ENCODE measurements at regions not wholly inside any gene's neighbourhood (a gene's known extent, or its start where the extent isn't known, plus 50 kb on each side); places are given as distances from the start of the nearest gene placed in this dataset.

GRCh38 chr7:13197501-13197900, 510.1 kb downstream of the ARL4A start:
- POLR2A ChIA-PET = no interaction called here

GRCh38 chr7:13198036-13198435, 510.6 kb downstream of the ARL4A start:
- POLR2A ChIA-PET = no interaction called here
- no peak for DNase-seq (ENCODE audit: extremely low spot score)
- TF ChIP-seq FOXK2 (IDR thresholded peaks at IDR 0.05) (no peak), ELF4 (IDR thresholded peaks at IDR 0.05) (no peak), ARNT (IDR thresholded peaks at IDR 0.05) (no peak), BHLHE40 (IDR thresholded peaks at IDR 0.05; ENCODE audit: borderline replicate concordance) (no peak), HDGF (IDR thresholded peaks at IDR 0.05; ENCODE audit: borderline replicate concordance) (no peak), SUZ12 (IDR thresholded peaks at IDR 0.05) (no peak), TARDBP (IDR thresholded peaks at IDR 0.05) (no peak), NFRKB (IDR thresholded peaks at IDR 0.05) (no peak), SP1 (IDR thresholded peaks at IDR 0.05) (no peak), FOXM1 (IDR thresholded peaks at IDR 0.05; ENCODE audit: borderline replicate concordance) (no peak), L3MBTL2 (conservative IDR thresholded peaks at IDR 0.05) (no peak), LEF1 (IDR thresholded peaks at IDR 0.05; ENCODE audit: borderline replicate concordance) (no peak), CTBP1 (IDR thresholded peaks at IDR 0.05; ENCODE audit: borderline replicate concordance) (no peak), FOXA1 (IDR thresholded peaks at IDR 0.05) (no peak)
- CTCF ChIA-PET = no interaction called here

More at GRCh38 chr7:13197501-13197900, 510.1 kb downstream of the ARL4A start:
- no peak for DNase-seq (ENCODE audit: extremely low spot score)
- TF ChIP-seq ZNF384 (IDR thresholded peaks at IDR 0.05) = no peak
- no peak for TF ChIP-seq TARDBP (IDR thresholded peaks at IDR 0.05)
- TF ChIP-seq ELF4 (IDR thresholded peaks at IDR 0.05) = no peak
- no peak for TF ChIP-seq BHLHE40 (IDR thresholded peaks at IDR 0.05; ENCODE audit: borderline replicate concordance)
- TF ChIP-seq L3MBTL2 (conservative IDR thresholded peaks at IDR 0.05) = no peak
- TF ChIP-seq CTBP1 (IDR thresholded peaks at IDR 0.05; ENCODE audit: borderline replicate concordance) = no peak
- TF ChIP-seq PKNOX1 (IDR thresholded peaks at IDR 0.05) = no peak
- TF ChIP-seq NFRKB (IDR thresholded peaks at IDR 0.05) = no peak
- no peak for TF ChIP-seq SP1 (IDR thresholded peaks at IDR 0.05)
- TF ChIP-seq LEF1 (IDR thresholded peaks at IDR 0.05; ENCODE audit: borderline replicate concordance) = no peak
- no peak for TF ChIP-seq SUZ12 (IDR thresholded peaks at IDR 0.05)
- no peak for TF ChIP-seq ARNT (IDR thresholded peaks at IDR 0.05)
- no peak for TF ChIP-seq FOXM1 (IDR thresholded peaks at IDR 0.05; ENCODE audit: borderline replicate concordance)
- CTCF ChIA-PET = no interaction called here

- ChIA-PET CTCF (no interaction called here), POLR2A (no interaction called here)
- no peak for DNase-seq (ENCODE audit: extremely low spot score)
- no peak for TF ChIP-seq FOXM1 (IDR thresholded peaks at IDR 0.05; ENCODE audit: borderline replicate concordance)
- no peak for TF ChIP-seq ARNT (IDR thresholded peaks at IDR 0.05)
- no peak for TF ChIP-seq ZNF384 (IDR thresholded peaks at IDR 0.05)
- TF ChIP-seq SUZ12 (IDR thresholded peaks at IDR 0.05) = no peak
- no peak for TF ChIP-seq TARDBP (IDR thresholded peaks at IDR 0.05)
- TF ChIP-seq HDGF (IDR thresholded peaks at IDR 0.05; ENCODE audit: borderline replicate concordance) = no peak
Measured at GRCh38 chr7:13198727-13199126, 511.3 kb downstream of the ARL4A start.

GRCh38 chr7:13201628-13202027, 514.2 kb downstream of the ARL4A start:
- ChIA-PET CTCF (interaction anchor here (0.6 kb wide), 1 partner anchor 1296 kb away, joined by 3 read pairs; no protein-coding TSS in a partner anchor), POLR2A (no interaction called here)
- DNase-seq (ENCODE audit: extremely low spot score) = no peak
- TF ChIP-seq SUZ12 (IDR thresholded peaks at IDR 0.05) = no peak
- TF ChIP-seq ELF4 (IDR thresholded peaks at IDR 0.05) = no peak
- no peak for TF ChIP-seq CTBP1 (IDR thresholded peaks at IDR 0.05; ENCODE audit: borderline replicate concordance)
- TF ChIP-seq FOXM1 (IDR thresholded peaks at IDR 0.05; ENCODE audit: borderline replicate concordance) = no peak
- no peak for TF ChIP-seq ARNT (IDR thresholded peaks at IDR 0.05)
- TF ChIP-seq TARDBP (IDR thresholded peaks at IDR 0.05) = no peak
- TF ChIP-seq NFRKB (IDR thresholded peaks at IDR 0.05) = no peak
- TF ChIP-seq PKNOX1 (IDR thresholded peaks at IDR 0.05) = no peak
- no peak for TF ChIP-seq FOXA1 (IDR thresholded peaks at IDR 0.05)

GRCh38 chr7:13217768-13218167, 530.3 kb downstream of the ARL4A start:
- CTCF ChIA-PET = no interaction called here
- no peak for DNase-seq (ENCODE audit: extremely low spot score)
- POLR2A ChIA-PET = no interaction called here
- TF ChIP-seq SUZ12 (IDR thresholded peaks at IDR 0.05) (no peak), L3MBTL2 (conservative IDR thresholded peaks at IDR 0.05) (no peak), FOXA1 (IDR thresholded peaks at IDR 0.05) (no peak), FOXM1 (IDR thresholded peaks at IDR 0.05; ENCODE audit: borderline replicate concordance) (no peak)

GRCh38 chr7:13225068-13225467, 537.6 kb downstream of the ARL4A start:
- CTCF ChIA-PET = no interaction called here
- no peak for DNase-seq (ENCODE audit: extremely low spot score)
- POLR2A ChIA-PET = no interaction called here
- TF ChIP-seq FOXA1 (IDR thresholded peaks at IDR 0.05) (no peak), NFRKB (IDR thresholded peaks at IDR 0.05) (no peak), BHLHE40 (IDR thresholded peaks at IDR 0.05; ENCODE audit: borderline replicate concordance) (no peak), CTBP1 (IDR thresholded peaks at IDR 0.05; ENCODE audit: borderline replicate concordance) (no peak), SP1 (IDR thresholded peaks at IDR 0.05) (no peak)

GRCh38 chr7:13226385-13226784, 539.0 kb downstream of the ARL4A start:
- POLR2A ChIA-PET = no interaction called here
- TF ChIP-seq SP1 (IDR thresholded peaks at IDR 0.05) = no peak
- TF ChIP-seq BHLHE40 (IDR thresholded peaks at IDR 0.05; ENCODE audit: borderline replicate concordance) = no peak
- no peak for TF ChIP-seq CTBP1 (IDR thresholded peaks at IDR 0.05; ENCODE audit: borderline replicate concordance)
- no peak for TF ChIP-seq PKNOX1 (IDR thresholded peaks at IDR 0.05)
- TF ChIP-seq HDGF (IDR thresholded peaks at IDR 0.05; ENCODE audit: borderline replicate concordance) = no peak
- no peak for TF ChIP-seq NFRKB (IDR thresholded peaks at IDR 0.05)
- TF ChIP-seq ELF4 (IDR thresholded peaks at IDR 0.05) = no peak
- no peak for TF ChIP-seq FOXK2 (IDR thresholded peaks at IDR 0.05)
- no peak for TF ChIP-seq L3MBTL2 (conservative IDR thresholded peaks at IDR 0.05)
- no peak for TF ChIP-seq FOXM1 (IDR thresholded peaks at IDR 0.05; ENCODE audit: borderline replicate concordance)
- no peak for TF ChIP-seq ARNT (IDR thresholded peaks at IDR 0.05)
- TF ChIP-seq LEF1 (IDR thresholded peaks at IDR 0.05; ENCODE audit: borderline replicate concordance) = no peak
- no peak for TF ChIP-seq FOXA1 (IDR thresholded peaks at IDR 0.05)
- no peak for TF ChIP-seq SUZ12 (IDR thresholded peaks at IDR 0.05)
- no peak for TF ChIP-seq TARDBP (IDR thresholded peaks at IDR 0.05)
- no peak for TF ChIP-seq ZNF384 (IDR thresholded peaks at IDR 0.05)
- CTCF ChIA-PET = interaction anchor here (0.7 kb wide), 1 partner anchor 540 kb away, joined by 3 read pairs; no protein-coding TSS in a partner anchor
- DNase-seq (ENCODE audit: extremely low spot score) = no peak

Data from HEK293T (cell line).